ENCODE measurements at regions not wholly inside any gene's neighbourhood (a gene's known extent, or its start where the extent isn't known, plus 50 kb on each side); places are given as distances from the start of the nearest gene placed in this dataset.

- TF ChIP-seq REST (IDR thresholded peaks at IDR 0.05; ENCODE audit: borderline replicate concordance) = no peak
- no peak for TF ChIP-seq CTCF (IDR thresholded peaks at IDR 0.05; ENCODE audit: poor library complexity, severe bottlenecking)
- no peak for TF ChIP-seq RAD21 (conservative IDR thresholded peaks at IDR 0.05)
Observed at GRCh38 chr4:123743848-123744247, 347.3 kb downstream of the SPRY1 start.

All from neural cell (in vitro differentiated cells).